Endothelial cell of umbilical vein (primary cell): ENCODE measurements at regions not wholly inside any gene's neighbourhood (a gene's known extent, or its start where the extent isn't known, plus 50 kb on each side); places are given as distances from the start of the nearest gene placed in this dataset.

Source experiments
- BruUV-seq: library from RNA; stranded (reverse); fragments of 400-500 nt; replicated peaks from 2 replicates; lab custom pipeline; 2021; lab: Mats Ljungman, UMichigan
- CTCF ChIA-PET: fragments of 300-600, 350-600 bp; sonication (Branson Sonifier 250); formaldehyde crosslinking; loops from one replicate; lab custom pipeline; 2021; ENCODE audit warnings: antibody characterized with exemption, inconsistent platforms; lab: Charles Lee
- POLR2A ChIA-PET: fragments of 300-600, 350-600 bp; sonication (Branson Sonifier 250); formaldehyde crosslinking; loops from one replicate; lab custom pipeline; 2021; ENCODE audit warnings: antibody characterized with exemption, inconsistent platforms; lab: Charles Lee
- DNase-seq: peaks from one replicate; pipeline ENCODE4 v3.0.0-alpha.2; 2011; ENCODE audit warnings: low read depth, low spot score
- FAIRE-seq: peaks from 2 replicates; lab custom pipeline; 2011; peaks lifted over from hg19 to GRCh38; lab: Jason Lieb, UNC
- H2AFZ ChIP-seq: 2 replicates; pipeline ENCODE4 v1.6.0; 2012; ENCODE audit warnings: low read depth, low read length, control low read depth, inconsistent platforms
- H3K27ac ChIP-seq: 2 replicates; pipeline ENCODE4 v1.5.1; 2011; ENCODE audit warnings: low read depth, mild to moderate bottlenecking, control low read depth, low read length, moderate library complexity; ENCODE audit not compliant: insufficient read depth
- H3K27me3 ChIP-seq, 2 experiments: 2 replicates each; pipeline versions ENCODE4 v1.6.0 to v1.6.1; 2011; ENCODE audit warnings: low read length in 2 of 2, mixed read lengths in 1 of 2; ENCODE audit not compliant: control insufficient read depth in 2 of 2, insufficient read depth in 2 of 2
- H3K36me3 ChIP-seq, 2 experiments: 2 replicates in 1 of 2; 3 replicates in 1 of 2; pipeline ENCODE4 v1.5.1; 2011; ENCODE audit warnings: low read length in 2 of 2, mild to moderate bottlenecking in 1 of 2, moderate library complexity in 1 of 2; ENCODE audit not compliant: control insufficient read depth in 2 of 2, insufficient read depth in 2 of 2; ENCODE audit errors: extremely low read depth in 1 of 2
- H3K4me1 ChIP-seq: 3 replicates; pipeline ENCODE4 v1.5.1; 2011; ENCODE audit warnings: mild to moderate bottlenecking, low read length; ENCODE audit not compliant: control insufficient read depth, insufficient read depth; ENCODE audit errors: extremely low read depth
- H3K4me2 ChIP-seq: 2 replicates; pipeline ENCODE4 v1.6.1; 2011; ENCODE audit warnings: low read length, control low read depth, mixed read lengths; ENCODE audit not compliant: insufficient read depth
- H3K4me3 ChIP-seq, 3 experiments: fragments of 200-600 bp in 1 of 3; sonication (generic), shearing (Covaris generic) in 1 of 3; replicated peaks in 1 of 3; 2 replicates each; pipeline ENCODE4 v1.5.1; 2011 to 2016; ENCODE audit warnings: control low read depth in 3 of 3, low read length in 3 of 3, mild to moderate bottlenecking in 2 of 3, inconsistent platforms in 1 of 3, low read depth in 1 of 3, moderate library complexity in 1 of 3; ENCODE audit not compliant: insufficient read depth in 1 of 3
- H3K79me2 ChIP-seq: 2 replicates; pipeline ENCODE4 v1.6.0; 2012; ENCODE audit warnings: low read length, inconsistent platforms; ENCODE audit not compliant: control insufficient read depth, insufficient read depth
- H3K9ac ChIP-seq: replicated peaks from 2 replicates; pipeline ENCODE3; 2011; ENCODE audit warnings: low read length, control low read depth; ENCODE audit not compliant: insufficient read depth; ENCODE audit errors: extremely low read depth
- H3K9me1 ChIP-seq: replicated peaks from 3 replicates; pipeline ENCODE4 v1.6.0; 2011; ENCODE audit warnings: mild to moderate bottlenecking, low read length; ENCODE audit not compliant: control insufficient read depth, insufficient read depth; ENCODE audit errors: extremely low read depth
- H3K9me3 ChIP-seq: replicated peaks from 2 replicates; pipeline ENCODE4 v1.5.1; 2012; ENCODE audit warnings: low read length, inconsistent platforms; ENCODE audit not compliant: control insufficient read depth, insufficient read depth
- H4K20me1 ChIP-seq: replicated peaks from 2 replicates; pipeline ENCODE3; 2011; ENCODE audit warnings: mild to moderate bottlenecking, low read length; ENCODE audit not compliant: control insufficient read depth, insufficient read depth; ENCODE audit errors: extremely low read depth
- EZH2 ChIP-seq: IDR thresholded peaks from 2 replicates; pipeline ENCODE4 v1.6.1; 2012; ENCODE audit warnings: borderline replicate concordance, low read depth, mild to moderate bottlenecking, moderate library complexity, low read length, inconsistent platforms; ENCODE audit not compliant: severe bottlenecking
- FOS ChIP-seq: IDR thresholded peaks from 2 replicates; pipeline ENCODE4 v1.6.1; 2011; ENCODE audit warnings: mild to moderate bottlenecking, low read length, moderate library complexity, borderline replicate concordance; ENCODE audit not compliant: insufficient read depth
- GATA2 ChIP-seq: IDR thresholded peaks from 2 replicates; pipeline ENCODE4 v1.7.0; 2011; ENCODE audit warnings: low read depth, mild to moderate bottlenecking, moderate library complexity, mixed read lengths, low read length; ENCODE audit not compliant: insufficient read length, insufficient read depth
- JUN ChIP-seq: IDR thresholded peaks from 2 replicates; pipeline ENCODE4 v1.6.1; 2011; ENCODE audit warnings: borderline replicate concordance, low read depth; ENCODE audit not compliant: insufficient read length, insufficient read depth
- MAX ChIP-seq: IDR thresholded peaks from 2 replicates; pipeline ENCODE4 v1.6.1; 2011; ENCODE audit not compliant: insufficient read depth, insufficient read length
- MYC ChIP-seq: IDR thresholded peaks from one replicate; pipeline ENCODE4 v1.6.1; 2011; ENCODE audit warnings: mild to moderate bottlenecking, low read depth, low read length
- POLR2A ChIP-seq: IDR thresholded peaks from 2 replicates; pipeline ENCODE4 v1.6.1; 2012; ENCODE audit warnings: low read depth, mild to moderate bottlenecking, control low read depth, low read length
- POLR2AphosphoS5 ChIP-seq: IDR thresholded peaks from 2 replicates; pipeline ENCODE4 v1.6.1; 2012; ENCODE audit warnings: low read depth, mild to moderate bottlenecking, control low read depth, low read length, moderate library complexity; ENCODE audit not compliant: insufficient read depth
- dilution Hi-C: fragments of 300-500 bp; cut with MboI; formaldehyde crosslinking; loops from one replicate; pipeline ENCODE4 v1.15.0; 2019; ENCODE audit warnings: low sequenced_read_pairs; ENCODE audit not compliant: extremely low pct_ligation_motif_present
- intact Hi-C: fragments of 100-400 bp; cut with micrococcal nuclease; formaldehyde crosslinking; loops from one replicate; pipeline ENCODE4 v1.10.0; 2022
- TF ChIP-seq, protein P1 (sequence below), 2 donors: IDR thresholded peaks; 1 replicate in 1 of 2; 2 replicates in 1 of 2; pipeline ENCODE4 v1.5.1; 2011; ENCODE audit warnings: low read length in 2 of 2, mild to moderate bottlenecking in 2 of 2, moderate library complexity in 2 of 2, control low read depth in 1 of 2, inconsistent platforms in 1 of 2, low read depth in 1 of 2; ENCODE audit not compliant: insufficient read depth in 1 of 2; ENCODE audit errors: extremely low read depth in 1 of 2

GRCh38 chr15:93451265-93451664 lies 362.3 kb upstream of the RGMA start:
- H2AFZ ChIP-seq, result no peak overlapping the region
- H3K79me2 ChIP-seq, result no peaks in the 10 kb centered on the region
- H4K20me1 ChIP-seq, result no peaks in the 10 kb centered on the region
- ChIA-PET CTCF (no interaction called here), POLR2A (no interaction called here)
- H3K4me2 ChIP-seq, result no peak overlapping the region
- FAIRE-seq (no peak), DNase-seq (no peak)
- intact Hi-C loops (no loop called here), dilution Hi-C loops (no loop called here)
- H3K9me3 ChIP-seq, result no peaks in the 10 kb centered on the region
- H3K4me1 ChIP-seq, result no peaks in the 10 kb centered on the region
- H3K9me1 ChIP-seq, result no peaks in the 10 kb centered on the region
- TF ChIP-seq POLR2A, result no peak
- TF ChIP-seq JUN, result no peak
- TF ChIP-seq FOS, result no peak
- TF ChIP-seq POLR2AphosphoS5, result no peak
- TF ChIP-seq MAX, result no peak
- no peak for TF ChIP-seq GATA2
- TF ChIP-seq, protein P1, sequence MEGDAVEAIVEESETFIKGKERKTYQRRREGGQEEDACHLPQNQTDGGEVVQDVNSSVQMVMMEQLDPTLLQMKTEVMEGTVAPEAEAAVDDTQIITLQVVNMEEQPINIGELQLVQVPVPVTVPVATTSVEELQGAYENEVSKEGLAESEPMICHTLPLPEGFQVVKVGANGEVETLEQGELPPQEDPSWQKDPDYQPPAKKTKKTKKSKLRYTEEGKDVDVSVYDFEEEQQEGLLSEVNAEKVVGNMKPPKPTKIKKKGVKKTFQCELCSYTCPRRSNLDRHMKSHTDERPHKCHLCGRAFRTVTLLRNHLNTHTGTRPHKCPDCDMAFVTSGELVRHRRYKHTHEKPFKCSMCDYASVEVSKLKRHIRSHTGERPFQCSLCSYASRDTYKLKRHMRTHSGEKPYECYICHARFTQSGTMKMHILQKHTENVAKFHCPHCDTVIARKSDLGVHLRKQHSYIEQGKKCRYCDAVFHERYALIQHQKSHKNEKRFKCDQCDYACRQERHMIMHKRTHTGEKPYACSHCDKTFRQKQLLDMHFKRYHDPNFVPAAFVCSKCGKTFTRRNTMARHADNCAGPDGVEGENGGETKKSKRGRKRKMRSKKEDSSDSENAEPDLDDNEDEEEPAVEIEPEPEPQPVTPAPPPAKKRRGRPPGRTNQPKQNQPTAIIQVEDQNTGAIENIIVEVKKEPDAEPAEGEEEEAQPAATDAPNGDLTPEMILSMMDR (IDR thresholded peaks at IDR 0.05; ENCODE audit: extremely low read depth in 1 of 2, insufficient read depth in 1 of 2, low read depth in 1 of 2, low read length in 2 of 2), result no peak
- no peak for TF ChIP-seq MYC
- no peak for TF ChIP-seq EZH2
- no peak overlapping the region for H3K4me3 ChIP-seq
- H3K9ac ChIP-seq, result no peak overlapping the region
- BruUV-seq, result no TSS peak
- no peak overlapping the region for H3K27ac ChIP-seq
- H3K36me3 ChIP-seq, result no peaks in the 10 kb centered on the region
- H3K27me3 ChIP-seq, result no peaks in the 10 kb centered on the region
